ENCODE measurements at regions not wholly inside any gene's neighbourhood (a gene's known extent, or its start where the extent isn't known, plus 50 kb on each side); places are given as distances from the start of the nearest gene placed in this dataset.
"Not testable (repeated sequence)": the region's sequence is repeated elsewhere in the genome, so short reads cannot be mapped to it uniquely, and the experiment has no call there.

GRCh38 chr6:120852293-120852849, 481.9 kb downstream of the TBC1D32 start:
- intact Hi-C loops (cut with DNase I): no loop called here

GRCh38 chr6:120826253-120826652, 508.0 kb downstream of the TBC1D32 start:
- peak in 2 of 10 donors; percentile 8 to 32 for DNase-seq
- intact Hi-C loops (cut with DNase I): no loop called here

More at GRCh38 chr6:120852293-120852849, 481.9 kb downstream of the TBC1D32 start:
- DNase-seq: no peak

- intact Hi-C loops (cut with DNase I): no loop called here
- no peak for DNase-seq
These were observed 517.5 kb downstream of the TBC1D32 start for GRCh38 chr6:120816794-120817193.

GRCh38 chr6:120805276-120805675, 529.0 kb downstream of the TBC1D32 start:
- intact Hi-C loops (cut with DNase I): no loop called here
- no peak for DNase-seq

GRCh38 chr6:120804612-120805011, 529.7 kb downstream of the TBC1D32 start:
- intact Hi-C loops (cut with DNase I): no loop called here
- DNase-seq: no peak

- peak in 2 of 10 donors; percentile 58 to 67 for DNase-seq
These were observed 547.6 kb downstream of the TBC1D32 start for GRCh38 chr6:120786682-120787081.

GRCh38 chr6:120786256-120786655, 548.0 kb downstream of the TBC1D32 start:
- intact Hi-C loops (cut with DNase I): no loop called here
- no peak for DNase-seq

More at GRCh38 chr6:120786682-120787081, 547.6 kb downstream of the TBC1D32 start:
- intact Hi-C loops (cut with DNase I): no loop called here

- peak in 3 of 10 donors; percentile 55 to 73 (median 60) for DNase-seq
- intact Hi-C loops (cut with DNase I): no loop called here
These were observed 548.7 kb downstream of the TBC1D32 start for GRCh38 chr6:120785459-120786086.

GRCh38 chr6:120779441-120779840, 554.8 kb downstream of the TBC1D32 start:
- DNase-seq: peak in 1 of 10 donors; percentile 27
- intact Hi-C loops (cut with DNase I): no loop called here

- intact Hi-C loops (cut with DNase I): no loop called here
These were observed 558.6 kb downstream of the TBC1D32 start for GRCh38 chr6:120775698-120776097.

GRCh38 chr6:120774275-120774674, 560.0 kb downstream of the TBC1D32 start:
- DNase-seq: no peak
- intact Hi-C loops (cut with DNase I): no loop called here

More at GRCh38 chr6:120775698-120776097, 558.6 kb downstream of the TBC1D32 start:
- DNase-seq: no peak

- DNase-seq: no peak
- intact Hi-C loops (cut with DNase I): no loop called here
These were observed 563.3 kb downstream of the TBC1D32 start for GRCh38 chr6:120771019-120771418.

- intact Hi-C loops (cut with DNase I): no loop called here
- DNase-seq: no peak
These were observed 570.0 kb downstream of the TBC1D32 start for GRCh38 chr6:120764312-120764711.

GRCh38 chr6:120759570-120759969, 574.7 kb downstream of the TBC1D32 start:
- intact Hi-C loops (cut with DNase I): no loop called here
- DNase-seq: no peak

GRCh38 chr6:120748574-120748973, 585.7 kb downstream of the TBC1D32 start:
- DNase-seq; intact Hi-C loops (cut with DNase I): not testable (repeated sequence)

GRCh38 chr6:120736740-120737139, 597.5 kb downstream of the TBC1D32 start:
- DNase-seq: no peak
- intact Hi-C loops (cut with DNase I): no loop called here

- DNase-seq: no peak
- intact Hi-C loops (cut with DNase I): no loop called here
These were observed 598.6 kb downstream of the TBC1D32 start for GRCh38 chr6:120735641-120736040.

GRCh38 chr6:120711255-120711654, 623.0 kb downstream of the TBC1D32 start:
- DNase-seq: no peak
- intact Hi-C loops (cut with DNase I): no loop called here

- no peak for DNase-seq
- intact Hi-C loops (cut with DNase I): no loop called here
These were observed 634.3 kb downstream of the TBC1D32 start for GRCh38 chr6:120700001-120700400.

- intact Hi-C loops (cut with DNase I): no loop called here
- DNase-seq: no peak
These were observed 647.8 kb downstream of the TBC1D32 start for GRCh38 chr6:120686492-120686891.

GRCh38 chr6:120682145-120682544, 652.1 kb downstream of the TBC1D32 start:
- DNase-seq: no peak

GRCh38 chr6:120681204-120681603, 653.1 kb downstream of the TBC1D32 start:
- intact Hi-C loops (cut with DNase I): no loop called here
- no peak for DNase-seq

More at GRCh38 chr6:120682145-120682544, 652.1 kb downstream of the TBC1D32 start:
- intact Hi-C loops (cut with DNase I): no loop called here
